GM12878 (cell line): ENCODE measurements at regions not wholly inside any gene's neighbourhood (a gene's known extent, or its start where the extent isn't known, plus 50 kb on each side); places are given as distances from the start of the nearest gene placed in this dataset.

Experiments
- ATAC-seq: fragments of 200-7000 bp; cut with Tn5 transposase; 3 replicates; pipeline ENCODE4 v1.9.1; 2020; ENCODE audit warnings: mild to moderate bottlenecking, moderate library complexity
- BruUV-seq: library from RNA; stranded (reverse); fragments of 400-500 nt; replicated peaks from 2 replicates; lab custom pipeline; 2021; lab: Mats Ljungman, UMichigan
- CTCF ChIA-PET: fragments of 300-600 bp; sonication (Branson Sonifier 250); formaldehyde crosslinking; extraction: SDS; loops from one replicate; lab custom pipeline; 2021; ENCODE audit warnings: inconsistent platforms; lab: Yijun Ruan, JAX
- POLR2A ChIA-PET: fragments of 350-600 bp; formaldehyde crosslinking; extraction: SDS; loops from one replicate; lab custom pipeline; 2021; ENCODE audit warnings: inconsistent platforms; lab: Charles Lee
- RAD21 ChIA-PET: fragments of 300-600 bp; sonication (Branson Sonifier 250); formaldehyde crosslinking; loops from one replicate; lab custom pipeline; 2023; ENCODE audit warnings: antibody characterized with exemption; ENCODE audit not compliant: unreplicated experiment; lab: Charles Lee
- SMC1A ChIA-PET: fragments of 300-600 bp; sonication (Branson Sonifier 250); formaldehyde crosslinking; loops from one replicate; lab custom pipeline; 2023; ENCODE audit not compliant: unreplicated experiment, uncharacterized antibody; lab: Charles Lee
- DNase-seq: peaks from one replicate; pipeline ENCODE4 v3.0.0-alpha.2; 2011; ENCODE audit warnings: low read depth, low spot score
- FAIRE-seq: peaks from 3 replicates; lab custom pipeline; 2011; peaks lifted over from hg19 to GRCh38; lab: Jason Lieb, UNC
- H2AFZ ChIP-seq: 2 replicates; pipeline ENCODE4 v1.6.0; 2011; ENCODE audit warnings: low read depth, low read length, control low read depth; ENCODE audit not compliant: control insufficient read depth
- H3K27ac ChIP-seq: 2 replicates; pipeline ENCODE4 v1.5.1; 2011; ENCODE audit warnings: control low read depth; ENCODE audit not compliant: control insufficient read depth, insufficient read depth
- H3K27me3 ChIP-seq, 2 experiments: replicated peaks in 1 of 2; 2 replicates each; pipeline versions ENCODE4 v1.6.0 to v1.6.1; 2011; ENCODE audit warnings: low read length in 1 of 2; ENCODE audit not compliant: control insufficient read depth in 2 of 2, insufficient read depth in 2 of 2
- H3K36me3 ChIP-seq, 2 experiments: 2 replicates each; pipeline ENCODE4 v1.5.1; 2011; ENCODE audit warnings: low read length in 1 of 2; ENCODE audit not compliant: control insufficient read depth in 2 of 2, insufficient read depth in 2 of 2
- H3K4me1 ChIP-seq: 2 replicates; pipeline ENCODE4 v1.6.1; 2011; ENCODE audit warnings: mild to moderate bottlenecking, low read length, moderate library complexity, mixed read lengths; ENCODE audit not compliant: control insufficient read depth, insufficient read depth
- H3K4me2 ChIP-seq: 2 replicates; pipeline ENCODE4 v1.6.0; 2011; ENCODE audit warnings: control low read depth; ENCODE audit not compliant: control insufficient read depth, insufficient read depth
- H3K4me3 ChIP-seq: fragments of 200-600 bp; sonication (generic); 2 replicates; pipeline ENCODE4 v1.5.1; 2016
- H3K79me2 ChIP-seq: 2 replicates; pipeline ENCODE4 v1.6.0; 2011; ENCODE audit warnings: low read length; ENCODE audit not compliant: control insufficient read depth, insufficient read depth
- H3K9ac ChIP-seq: 2 replicates; pipeline ENCODE4 v1.8.0; 2011; ENCODE audit warnings: low read length, control low read depth, mixed read lengths; ENCODE audit not compliant: control insufficient read depth, insufficient read depth
- H3K9me3 ChIP-seq: replicated peaks from 3 replicates; pipeline ENCODE4 v1.5.1; 2011; ENCODE audit warnings: mild to moderate bottlenecking, low read length; ENCODE audit not compliant: control insufficient read depth, insufficient read depth
- H4K20me1 ChIP-seq: 2 replicates; pipeline ENCODE4 v1.6.0; 2011; ENCODE audit not compliant: control insufficient read depth, insufficient read depth
- DPF2 ChIP-seq: fragments of 450-650 bp; IDR thresholded peaks from 2 replicates; pipeline ENCODE4 v1.6.1; 2017; ENCODE audit warnings: mild to moderate bottlenecking
- FOXK2 ChIP-seq: fragments of 450-650 bp; IDR thresholded peaks from 2 replicates; pipeline ENCODE4 v1.6.1; 2017; ENCODE audit warnings: mild to moderate bottlenecking, moderate library complexity
- IKZF2 ChIP-seq, 2 experiments: fragments of 450-650 bp; IDR thresholded peaks; 2 replicates each; pipeline ENCODE4 v1.6.1; 2017; ENCODE audit warnings: mild to moderate bottlenecking in 2 of 2, moderate library complexity in 2 of 2
- NFYA ChIP-seq: IDR thresholded peaks from 2 replicates; pipeline ENCODE4 v1.6.1; 2011; ENCODE audit warnings: low read depth, mild to moderate bottlenecking, low read length, improper control_type of control experiment, borderline replicate concordance
- POLR2AphosphoS5 ChIP-seq: IDR thresholded peaks from 2 replicates; pipeline ENCODE4 v1.6.1; 2011; ENCODE audit warnings: mild to moderate bottlenecking, low read length, inconsistent platforms
- SIX5 ChIP-seq: IDR thresholded peaks from 2 replicates; pipeline ENCODE4 v1.6.1; 2011; ENCODE audit warnings: mild to moderate bottlenecking, low read depth, low read length, moderate library complexity; ENCODE audit not compliant: severe bottlenecking
- WGBS: methylation state at CpG from one replicate; pipeline ENCODE4 v1.1.6; 2016; ENCODE audit warnings: low lambda C conversion rate; ENCODE audit not compliant: insufficient replicate concordance, insufficient coverage; ENCODE audit errors: missing lambda C conversion rate; 5-methylcytosine and 5-hydroxymethylcytosine counted together
- in situ Hi-C: fragments of 300-500 bp; cut with MboI; formaldehyde crosslinking; loops from 9 replicates; pipeline ENCODE4 v1.14.3; 2018; ENCODE audit warnings: mixed read lengths
- intact Hi-C: fragments of 100-400 bp; cut with micrococcal nuclease; formaldehyde crosslinking; loops from one replicate; pipeline ENCODE4 v1.14.2; 2022; ENCODE audit not compliant: unreplicated experiment
- TF ChIP-seq, protein P1 (sequence below): IDR thresholded peaks from 2 replicates; pipeline ENCODE4 v1.6.1; 2012; ENCODE audit warnings: mild to moderate bottlenecking, low read depth, low read length
- TF ChIP-seq, protein P2 (sequence below): fragments of 450-650 bp; IDR thresholded peaks from 2 replicates; pipeline ENCODE4 v1.6.1; 2018; ENCODE audit warnings: mild to moderate bottlenecking, low read depth, moderate library complexity; ENCODE audit not compliant: partially characterized antibody

DNA sequence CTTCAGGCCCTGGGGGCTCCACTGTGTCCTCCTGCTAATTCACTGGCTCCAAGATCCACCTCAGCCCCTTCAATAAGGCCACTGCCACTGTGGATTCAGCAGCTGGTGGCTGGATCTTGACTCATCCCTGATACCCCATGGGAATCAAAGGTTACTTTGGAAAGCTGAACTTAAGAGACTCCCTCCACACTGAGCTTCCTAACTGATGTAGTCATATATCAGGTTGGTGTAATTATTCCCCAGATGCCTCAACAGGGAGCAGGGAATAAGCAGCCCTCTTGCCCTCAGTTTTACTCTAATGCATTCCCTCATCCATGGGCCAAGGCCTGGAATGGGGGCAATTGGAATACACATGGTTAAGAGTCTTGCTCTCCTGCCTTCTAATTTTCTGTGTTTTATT, 164.6 kb downstream of the FASLG start:
- Histone ChIP-seq H3K9ac (no peak overlapping the region), H3K4me2 (no peak overlapping the region), H3K27me3 (no peaks in the 10 kb centered on the region), H3K9me3 (no peaks in the 10 kb centered on the region; the same call in 2 of the 3 replicates), H3K4me1 (peaks cover 24% of the 10 kb centered on the region), H4K20me1 (no peaks in the 10 kb centered on the region), H3K36me3 (no peaks in the 10 kb centered on the region), H3K4me3 (no peak overlapping the region), H2AFZ (no peak overlapping the region), H3K79me2 (no peaks in the 10 kb centered on the region), H3K27ac (no peak overlapping the region)
- POLR2A ChIA-PET = no interaction called here
- DNase-seq = no peak
- intact Hi-C loops (no loop called here), in situ Hi-C loops (loop anchor here (5.0 kb wide), 2 partner anchors 379 to 594 kb away; no protein-coding TSS in a partner anchor)
- CTCF ChIA-PET = interaction anchor here (0.7 to 14.9 kb wide), 5 partner anchors 8 to 379 kb away, joined by 3 to 414 read pairs (median 3); partner anchors contain the start of gene TNFSF4
- no peak for FAIRE-seq
- SMC1A ChIA-PET = interaction anchor here (1.3 to 10.5 kb wide), 5 partner anchors 70 to 388 kb away, joined by 3 to 316 read pairs (median 9); partner anchors contain the start of gene TNFSF4
- no TSS peak for BruUV-seq
- no peak for ATAC-seq
- TF ChIP-seq DPF2 = no peak
- RAD21 ChIA-PET = interaction anchor here (1.1 to 7.2 kb wide), 4 partner anchors 44 to 594 kb away, joined by 4 to 245 read pairs (median 6); partner anchors contain the start of gene TNFSF4

DNA sequence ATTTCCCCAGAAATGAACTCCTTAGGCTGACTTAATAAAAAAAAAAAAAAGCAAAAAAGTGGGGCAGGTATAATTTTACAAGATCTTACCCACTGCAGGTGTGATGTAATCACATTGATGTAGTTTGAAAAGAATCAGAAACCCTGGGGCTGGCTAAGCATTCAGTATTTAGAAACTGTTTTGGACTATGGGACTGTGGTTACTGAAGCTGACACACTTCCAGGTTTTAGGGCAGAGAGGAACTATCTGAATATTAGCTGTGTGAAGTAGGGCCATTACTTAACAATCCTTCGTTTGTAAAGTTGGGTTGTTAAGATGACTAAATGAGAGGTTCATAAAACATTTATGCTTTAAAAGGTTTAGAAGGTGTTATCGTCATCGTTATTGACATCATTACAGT, 165.3 kb downstream of the FASLG start:
- FAIRE-seq (no peak), ATAC-seq (no peak), DNase-seq (no peak)
- ChIA-PET CTCF (interaction anchor here (1.1 to 14.9 kb wide), 5 partner anchors 81 to 606 kb away, joined by 3 to 414 read pairs (median 22); partner anchors contain the start of gene TNFSF4), SMC1A (interaction anchor here (1.2 to 10.5 kb wide), 6 partner anchors 45 to 605 kb away, joined by 3 to 316 read pairs (median 20); partner anchors contain the start of gene TNFSF4), RAD21 (interaction anchor here (1.2 to 7.2 kb wide), 4 partner anchors 79 to 378 kb away, joined by 3 to 245 read pairs (median 16); partner anchors contain the start of gene TNFSF4), POLR2A (interaction anchor here (0.6 kb wide), 1 partner anchor 71 kb away, joined by 3 read pairs; no protein-coding TSS in a partner anchor)
- H3K4me1 ChIP-seq = peaks cover 22% of the 10 kb centered on the region
- no peaks in the 10 kb centered on the region for H4K20me1 ChIP-seq
- no peak overlapping the region for H3K9ac ChIP-seq
- H2AFZ ChIP-seq = no peak overlapping the region
- no peak overlapping the region for H3K4me3 ChIP-seq
- no TSS peak for BruUV-seq
- in situ Hi-C loops (loop anchor here (5.0 kb wide), 2 partner anchors 378 to 593 kb away; no protein-coding TSS in a partner anchor), intact Hi-C loops (no loop called here)
- H3K36me3 ChIP-seq = no peaks in the 10 kb centered on the region
- no peak overlapping the region for H3K27ac ChIP-seq
- no peaks in the 10 kb centered on the region for H3K79me2 ChIP-seq
- H3K4me2 ChIP-seq = no peak overlapping the region
- H3K27me3 ChIP-seq = no peaks in the 10 kb centered on the region
- H3K9me3 ChIP-seq = no peaks in the 10 kb centered on the region; the same call in 2 of the 3 replicates
- TF ChIP-seq POLR2AphosphoS5 = no peak
- TF ChIP-seq, protein P1, sequence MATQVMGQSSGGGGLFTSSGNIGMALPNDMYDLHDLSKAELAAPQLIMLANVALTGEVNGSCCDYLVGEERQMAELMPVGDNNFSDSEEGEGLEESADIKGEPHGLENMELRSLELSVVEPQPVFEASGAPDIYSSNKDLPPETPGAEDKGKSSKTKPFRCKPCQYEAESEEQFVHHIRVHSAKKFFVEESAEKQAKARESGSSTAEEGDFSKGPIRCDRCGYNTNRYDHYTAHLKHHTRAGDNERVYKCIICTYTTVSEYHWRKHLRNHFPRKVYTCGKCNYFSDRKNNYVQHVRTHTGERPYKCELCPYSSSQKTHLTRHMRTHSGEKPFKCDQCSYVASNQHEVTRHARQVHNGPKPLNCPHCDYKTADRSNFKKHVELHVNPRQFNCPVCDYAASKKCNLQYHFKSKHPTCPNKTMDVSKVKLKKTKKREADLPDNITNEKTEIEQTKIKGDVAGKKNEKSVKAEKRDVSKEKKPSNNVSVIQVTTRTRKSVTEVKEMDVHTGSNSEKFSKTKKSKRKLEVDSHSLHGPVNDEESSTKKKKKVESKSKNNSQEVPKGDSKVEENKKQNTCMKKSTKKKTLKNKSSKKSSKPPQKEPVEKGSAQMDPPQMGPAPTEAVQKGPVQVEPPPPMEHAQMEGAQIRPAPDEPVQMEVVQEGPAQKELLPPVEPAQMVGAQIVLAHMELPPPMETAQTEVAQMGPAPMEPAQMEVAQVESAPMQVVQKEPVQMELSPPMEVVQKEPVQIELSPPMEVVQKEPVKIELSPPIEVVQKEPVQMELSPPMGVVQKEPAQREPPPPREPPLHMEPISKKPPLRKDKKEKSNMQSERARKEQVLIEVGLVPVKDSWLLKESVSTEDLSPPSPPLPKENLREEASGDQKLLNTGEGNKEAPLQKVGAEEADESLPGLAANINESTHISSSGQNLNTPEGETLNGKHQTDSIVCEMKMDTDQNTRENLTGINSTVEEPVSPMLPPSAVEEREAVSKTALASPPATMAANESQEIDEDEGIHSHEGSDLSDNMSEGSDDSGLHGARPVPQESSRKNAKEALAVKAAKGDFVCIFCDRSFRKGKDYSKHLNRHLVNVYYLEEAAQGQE = no peak
- TF ChIP-seq SIX5 = no peak
- no peak for TF ChIP-seq NFYA
- TF ChIP-seq, protein P2, sequence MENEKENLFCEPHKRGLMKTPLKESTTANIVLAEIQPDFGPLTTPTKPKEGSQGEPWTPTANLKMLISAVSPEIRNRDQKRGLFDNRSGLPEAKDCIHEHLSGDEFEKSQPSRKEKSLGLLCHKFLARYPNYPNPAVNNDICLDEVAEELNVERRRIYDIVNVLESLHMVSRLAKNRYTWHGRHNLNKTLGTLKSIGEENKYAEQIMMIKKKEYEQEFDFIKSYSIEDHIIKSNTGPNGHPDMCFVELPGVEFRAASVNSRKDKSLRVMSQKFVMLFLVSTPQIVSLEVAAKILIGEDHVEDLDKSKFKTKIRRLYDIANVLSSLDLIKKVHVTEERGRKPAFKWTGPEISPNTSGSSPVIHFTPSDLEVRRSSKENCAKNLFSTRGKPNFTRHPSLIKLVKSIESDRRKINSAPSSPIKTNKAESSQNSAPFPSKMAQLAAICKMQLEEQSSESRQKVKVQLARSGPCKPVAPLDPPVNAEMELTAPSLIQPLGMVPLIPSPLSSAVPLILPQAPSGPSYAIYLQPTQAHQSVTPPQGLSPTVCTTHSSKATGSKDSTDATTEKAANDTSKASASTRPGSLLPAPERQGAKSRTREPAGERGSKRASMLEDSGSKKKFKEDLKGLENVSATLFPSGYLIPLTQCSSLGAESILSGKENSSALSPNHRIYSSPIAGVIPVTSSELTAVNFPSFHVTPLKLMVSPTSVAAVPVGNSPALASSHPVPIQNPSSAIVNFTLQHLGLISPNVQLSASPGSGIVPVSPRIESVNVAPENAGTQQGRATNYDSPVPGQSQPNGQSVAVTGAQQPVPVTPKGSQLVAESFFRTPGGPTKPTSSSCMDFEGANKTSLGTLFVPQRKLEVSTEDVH = no peak
- TF ChIP-seq IKZF2 (IDR thresholded peaks at IDR 0.05) = no peak
- TF ChIP-seq FOXK2 = no peak
- 65% methylated on average over 3 of the region's 3 CpGs for WGBS
